ENCODE measurements at regions not wholly inside any gene's neighbourhood (a gene's known extent, or its start where the extent isn't known, plus 50 kb on each side); places are given as distances from the start of the nearest gene placed in this dataset.
"Not testable (repeated sequence)": the region's sequence is repeated elsewhere in the genome, so short reads cannot be mapped to it uniquely, and the experiment has no call there.

- TF ChIP-seq CTCF, POLR2A (IDR thresholded peaks at IDR 0.05): not testable (repeated sequence)
Measured at GRCh38 chr13:22963384-22964053, 217.3 kb upstream of the SGCG start.

Measured in lower leg skin (tissue), 3 donors.